Activated CD4-positive, alpha-beta T cell treated with anti-CD3 and anti-CD28 coated beads, Interleukin-2, amount 50 U/mL, for 16 hours (primary cell): ENCODE measurements at regions not wholly inside any gene's neighbourhood (a gene's known extent, or its start where the extent isn't known, plus 50 kb on each side); places are given as distances from the start of the nearest gene placed in this dataset.
"Not testable (repeated sequence)": the region's sequence is repeated elsewhere in the genome, so short reads cannot be mapped to it uniquely, and the experiment has no call there.

Source experiments
- DNase-seq: peaks from one replicate; pipeline ENCODE4 v3.0.0-alpha.2; 2020

DNA sequence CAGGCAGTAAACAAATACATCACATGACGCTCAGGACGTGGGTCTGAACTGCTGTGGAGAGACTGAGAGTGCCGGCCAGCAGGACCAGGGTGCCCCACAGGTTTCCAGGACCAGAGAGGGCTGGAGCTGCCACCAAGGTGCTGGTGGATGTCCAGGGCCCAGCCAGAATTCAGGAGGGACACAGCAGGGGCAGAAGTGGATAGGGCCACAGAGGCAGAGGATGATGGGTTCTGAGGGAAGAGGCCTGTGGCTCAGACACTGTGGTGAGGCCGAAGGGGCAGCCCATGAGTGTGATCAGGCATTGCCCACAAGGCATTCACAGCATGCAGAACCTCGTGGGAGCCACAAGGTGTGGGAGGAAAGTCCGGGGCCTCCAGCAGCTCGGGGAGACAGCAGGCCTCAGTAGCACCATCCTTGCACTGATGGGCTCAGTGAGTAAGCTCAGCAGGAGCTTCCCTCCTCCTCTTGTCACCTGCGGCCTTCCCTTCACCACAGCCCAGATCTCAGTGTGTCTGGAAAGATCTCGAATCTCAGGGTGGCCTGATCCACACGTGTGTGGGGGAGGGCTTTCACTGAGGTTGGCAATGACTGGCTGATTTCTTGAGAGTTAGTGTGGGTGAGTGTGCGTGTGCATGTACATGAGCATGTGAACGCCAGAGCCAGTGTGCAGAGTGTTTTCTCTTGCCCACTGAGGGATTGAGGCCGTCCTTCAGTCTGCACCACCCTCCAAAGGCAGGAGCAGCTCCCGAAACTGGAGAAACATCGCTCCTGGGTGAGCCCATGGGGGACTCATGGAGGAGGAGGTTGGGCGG, 181.8 kb upstream of the RAB6C start:
- DNase-seq, result no peak

GRCh38 chr2:129798301-129798581, 181.2 kb upstream of the RAB6C start:
- DNase-seq, result no peak

DNA sequence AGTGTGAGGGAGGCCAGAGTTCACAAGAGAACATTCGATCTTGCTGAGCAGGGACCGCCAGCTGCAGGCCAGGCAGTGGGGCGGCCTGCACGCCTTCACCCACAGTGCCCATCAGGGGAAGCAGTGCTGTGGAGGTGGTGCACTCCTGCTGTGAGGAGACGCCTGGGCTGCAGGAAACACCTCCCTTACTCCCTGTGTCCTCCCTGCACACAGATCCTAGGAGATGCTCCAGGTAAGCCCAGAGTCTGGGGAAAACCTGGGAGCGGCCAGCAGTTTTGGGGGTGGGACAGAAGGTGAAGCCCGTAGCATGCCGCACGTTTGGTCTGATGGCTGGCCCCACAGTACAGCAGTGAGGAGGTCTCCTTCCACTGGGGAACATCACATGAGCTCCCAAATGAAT, 180.8 kb upstream of the RAB6C start:
- no peak for DNase-seq

- DNase-seq, result no peak
These were observed 180.2 kb upstream of the RAB6C start for GRCh38 chr2:129799036-129799958.

DNA sequence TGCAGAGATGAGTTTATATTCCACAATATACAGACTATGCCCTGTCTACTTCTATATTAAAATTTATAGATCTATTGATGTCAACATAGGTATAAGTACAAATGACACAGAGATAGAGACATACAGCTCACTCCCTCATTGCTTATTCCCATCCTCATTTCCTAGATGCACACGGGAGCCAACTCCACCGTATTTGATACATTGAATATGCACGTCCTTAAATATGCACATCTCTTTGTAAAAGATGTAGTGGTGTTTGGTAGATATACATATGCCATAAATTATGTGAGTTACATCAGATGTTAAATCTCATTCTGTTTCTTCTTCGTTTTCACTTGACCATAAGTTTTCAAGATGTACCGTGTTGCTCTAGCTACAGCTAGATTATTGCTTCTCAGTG, 179.2 kb upstream of the RAB6C start:
- no peak for DNase-seq

- DNase-seq, result no peak
These were observed 178.8 kb upstream of the RAB6C start for GRCh38 chr2:129800686-129801085.

GRCh38 chr2:129801575-129801974, 177.9 kb upstream of the RAB6C start:
- no peak for DNase-seq

DNA sequence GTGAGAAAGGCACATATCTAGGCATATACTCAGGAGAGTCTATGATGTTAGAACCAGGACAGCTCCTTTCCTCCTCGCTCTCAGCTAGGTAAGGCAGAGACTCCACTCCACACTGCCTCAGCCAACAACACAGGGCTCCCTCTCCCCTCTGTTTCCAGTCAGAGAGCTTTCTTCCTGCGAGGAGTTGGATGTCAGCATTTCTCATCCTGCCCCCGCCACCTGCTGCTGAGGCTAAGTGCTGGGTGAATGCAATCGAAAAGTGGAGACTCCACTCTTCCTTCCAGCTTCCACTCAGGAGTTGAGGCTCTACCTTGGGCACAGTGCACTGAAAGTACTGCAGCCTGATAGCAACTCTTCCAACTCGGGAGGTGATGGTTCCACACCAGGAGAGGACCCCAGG, 177.2 kb upstream of the RAB6C start:
- no peak for DNase-seq

GRCh38 chr2:129803032-129803431, 176.4 kb upstream of the RAB6C start:
- DNase-seq, result no peak

DNA sequence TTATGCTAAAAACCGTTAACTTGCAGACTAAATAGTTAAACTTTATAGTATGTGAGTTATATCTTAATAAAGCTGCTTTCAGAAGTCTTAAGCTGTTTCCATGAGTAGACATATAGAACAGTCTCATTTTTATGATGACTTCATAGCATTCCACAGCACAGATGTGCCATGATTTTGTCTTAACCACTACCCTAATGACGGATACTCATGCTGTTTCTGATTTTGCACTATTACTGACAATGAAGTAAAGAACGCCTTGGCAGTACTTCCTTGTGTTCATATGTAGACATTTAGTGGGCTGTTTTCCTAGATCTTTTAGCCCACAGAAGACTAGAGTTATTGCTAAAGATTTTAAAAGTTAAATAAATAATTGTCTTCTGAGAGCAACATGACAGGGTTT, 175.6 kb upstream of the RAB6C start:
- DNase-seq, result no peak

GRCh38 chr2:129805899-129806298, 173.6 kb upstream of the RAB6C start:
- DNase-seq, result no peak

GRCh38 chr2:129806317-129806716, 173.1 kb upstream of the RAB6C start:
- no peak for DNase-seq

- no peak for DNase-seq
These were observed 172.5 kb upstream of the RAB6C start for GRCh38 chr2:129806990-129807389.

DNA sequence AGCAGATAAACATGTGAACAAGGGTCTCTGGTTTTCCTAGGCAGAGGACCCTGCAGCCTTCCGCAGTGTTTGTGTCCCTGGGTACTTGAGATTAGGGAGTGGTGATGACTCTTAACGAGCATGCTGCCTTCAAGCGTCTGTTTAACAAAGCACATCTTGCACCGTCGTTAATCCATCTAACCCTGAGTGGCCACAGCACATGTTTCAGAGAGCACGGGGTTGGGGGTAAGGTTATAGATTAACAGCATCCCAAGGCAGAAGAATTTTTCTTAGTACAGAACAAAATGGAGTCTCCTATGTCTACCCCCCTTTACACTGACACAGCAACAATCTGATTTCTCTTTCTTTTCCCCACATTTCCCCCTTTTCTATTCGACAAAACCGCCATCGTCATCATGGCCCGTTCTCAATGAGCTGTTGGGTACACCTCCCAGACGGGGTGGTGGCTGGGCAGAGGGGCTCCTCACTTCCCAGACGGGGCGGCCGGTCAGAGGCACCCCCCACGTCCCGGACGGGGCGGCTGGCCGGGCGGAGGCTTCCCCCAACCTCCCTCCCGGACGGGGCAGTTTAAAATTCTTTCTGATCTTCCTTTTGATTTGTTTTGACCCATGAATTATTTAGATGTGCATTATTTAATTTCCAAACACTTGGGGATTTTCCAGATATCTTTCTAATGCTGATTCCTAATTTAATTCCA, 171.7 kb upstream of the RAB6C start:
- DNase-seq, result not testable (repeated sequence)

DNA sequence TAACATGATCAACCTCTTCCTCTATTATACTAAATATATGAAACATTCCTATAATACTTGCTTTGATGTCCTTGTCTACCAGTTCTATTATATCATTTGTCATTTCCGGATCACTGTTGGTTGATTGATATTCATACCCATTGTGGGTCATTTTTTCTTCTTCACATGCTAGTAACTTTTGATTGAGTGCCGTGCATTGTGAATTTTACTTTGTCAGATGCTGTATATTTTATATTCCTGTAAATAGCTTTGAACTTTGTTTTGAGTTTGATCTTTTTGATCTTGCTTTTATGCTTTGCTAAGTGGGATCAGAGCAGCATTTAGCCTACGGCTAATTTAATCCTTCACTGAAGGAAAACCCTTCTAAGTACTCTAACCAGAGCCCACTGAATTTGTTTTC, 168.9 kb upstream of the RAB6C start:
- no peak for DNase-seq

GRCh38 chr2:129812071-129812470, 167.4 kb upstream of the RAB6C start:
- no peak for DNase-seq

DNA sequence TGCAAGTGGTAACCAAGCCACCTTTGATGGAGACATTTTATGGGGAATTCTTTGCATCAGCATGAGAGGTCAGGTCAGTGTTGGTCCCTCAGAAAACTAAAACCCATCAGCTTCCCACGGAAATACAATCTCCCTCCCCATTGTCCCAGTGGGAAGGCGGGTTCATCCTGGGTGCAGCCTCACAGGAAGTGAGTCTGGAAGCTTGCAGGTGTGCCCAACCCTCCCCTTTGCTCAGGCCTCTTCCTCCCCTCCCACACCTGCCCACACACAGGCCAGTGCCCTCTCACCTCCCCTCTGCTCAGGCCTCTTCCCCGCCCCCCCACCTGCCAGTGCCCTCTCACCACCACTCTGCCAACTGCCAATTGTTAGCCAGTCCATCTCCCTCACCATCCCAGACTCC, 166.8 kb upstream of the RAB6C start:
- DNase-seq, result no peak

DNA sequence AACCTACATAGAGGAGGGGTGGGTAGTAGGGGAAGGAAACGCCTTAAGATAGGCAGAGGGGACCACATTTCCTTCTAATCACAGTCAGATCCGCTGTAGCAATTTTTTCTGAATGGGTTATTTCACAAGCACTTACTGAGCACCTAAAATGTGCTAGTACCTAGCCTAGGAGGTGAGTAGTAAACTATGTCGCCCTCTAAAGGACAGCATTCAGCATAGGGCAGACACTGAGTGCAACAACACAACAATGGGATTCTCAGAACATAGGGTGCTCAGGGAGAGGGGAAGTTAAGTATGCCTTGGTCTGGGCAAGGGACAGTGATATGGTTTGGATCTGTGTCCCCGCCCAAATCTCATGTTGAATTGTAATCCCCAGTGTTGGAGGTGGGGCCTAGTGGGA, 166.1 kb upstream of the RAB6C start:
- no peak for DNase-seq

DNA sequence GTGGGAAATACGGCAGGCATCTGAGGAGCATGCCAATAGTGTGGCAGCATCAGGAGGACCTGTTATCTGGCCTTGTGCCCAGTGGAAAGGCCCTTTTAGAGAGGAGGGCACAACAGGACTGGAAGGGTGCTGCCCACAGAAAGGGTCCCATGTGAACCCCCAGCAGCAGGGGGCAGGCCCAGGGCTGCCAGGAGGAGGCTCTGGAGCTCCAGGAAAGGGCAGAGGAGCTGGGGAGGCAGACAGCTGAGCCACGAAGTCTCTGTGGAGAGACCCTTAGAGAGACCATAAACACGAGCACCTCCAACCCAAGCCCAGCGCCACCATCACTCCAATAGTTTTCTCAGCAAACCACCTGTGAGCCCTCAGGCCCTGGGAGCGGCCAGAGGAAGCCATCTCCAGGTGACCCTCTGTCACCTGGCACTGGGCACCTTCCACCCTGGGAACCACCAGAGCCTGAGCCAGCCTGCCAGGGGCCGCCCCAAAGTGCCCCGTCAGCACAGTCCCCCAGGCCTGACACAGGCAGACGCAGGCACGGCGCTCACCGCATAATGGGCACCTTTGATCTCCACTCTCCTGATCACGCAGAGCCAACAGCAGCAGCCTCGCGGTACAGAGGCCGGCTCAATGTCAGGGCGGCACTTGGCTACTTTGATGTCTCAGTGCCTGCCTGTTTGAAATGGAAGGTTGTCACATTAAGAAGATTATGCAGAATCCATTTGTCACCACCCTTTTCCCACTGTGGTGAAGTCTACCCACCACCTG, 162.5 kb upstream of the RAB6C start:
- no peak for DNase-seq

DNA sequence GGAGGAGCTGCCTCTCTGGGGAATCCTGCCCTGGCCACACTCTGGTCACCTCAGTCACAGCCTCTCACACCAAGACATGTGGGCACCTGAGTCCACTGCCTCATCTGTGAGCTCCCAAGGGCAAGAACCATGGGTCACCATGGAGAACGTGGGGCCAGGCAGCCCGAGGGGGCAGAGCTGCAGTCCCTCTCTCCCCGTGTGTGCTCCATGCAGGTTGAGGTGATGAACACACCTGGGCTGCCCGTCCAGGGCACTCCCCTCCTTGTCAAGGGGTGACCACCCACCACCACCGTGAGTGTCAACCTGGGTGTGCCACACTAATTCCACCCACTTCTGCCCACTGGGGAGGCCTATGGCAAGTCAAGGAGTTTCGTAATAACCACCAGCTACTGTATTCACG, 159.6 kb upstream of the RAB6C start:
- DNase-seq, result no peak

GRCh38 chr2:129820908-129821307, 158.6 kb upstream of the RAB6C start:
- DNase-seq, result no peak

GRCh38 chr2:129821445-129821844, 158.0 kb upstream of the RAB6C start:
- no peak for DNase-seq

DNA sequence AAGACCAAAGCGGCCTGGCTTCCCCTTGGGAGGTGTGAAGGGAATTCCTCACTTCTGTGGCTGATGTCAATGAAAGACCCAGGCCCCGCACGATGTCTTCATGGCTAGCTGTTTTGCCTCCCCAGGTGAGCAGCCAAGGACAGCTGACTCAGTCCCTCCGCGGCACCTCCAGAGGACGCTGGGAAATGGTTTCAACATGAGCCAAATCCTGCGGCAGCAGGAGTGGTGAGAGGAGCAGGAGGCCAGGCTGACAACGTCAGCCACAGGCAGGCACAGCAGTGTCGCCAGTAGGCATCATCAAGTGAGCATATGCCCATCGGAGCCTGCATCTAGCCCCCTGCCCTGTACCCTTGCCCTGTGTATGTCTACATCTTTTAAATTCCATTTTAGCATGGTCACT, 156.4 kb upstream of the RAB6C start:
- DNase-seq, result no peak
